Thyroid gland (tissue), 4 donors: ENCODE measurements at regions not wholly inside any gene's neighbourhood (a gene's known extent, or its start where the extent isn't known, plus 50 kb on each side); places are given as distances from the start of the nearest gene placed in this dataset.

Source experiments
- CTCF ChIP-seq, 6 experiments: fragments of 200-600 bp in 3 of 6; fragments of 450-650 bp in 3 of 6; sonication (generic) in 3 of 6; IDR thresholded peaks; one replicate each; pipeline ENCODE4 v1.5.1; 2016 to 2019; ENCODE audit warnings: antibody characterized with exemption in 6 of 6, mild to moderate bottlenecking in 2 of 6, inconsistent platforms in 1 of 6, moderate library complexity in 1 of 6
- POLR2A ChIP-seq, 2 donors: fragments of 450-650 bp; IDR thresholded peaks; one replicate each; pipeline ENCODE4 v1.6.1; 2017; ENCODE audit warnings: antibody characterized with exemption in 2 of 2, mild to moderate bottlenecking in 2 of 2, moderate library complexity in 1 of 2

DNA sequence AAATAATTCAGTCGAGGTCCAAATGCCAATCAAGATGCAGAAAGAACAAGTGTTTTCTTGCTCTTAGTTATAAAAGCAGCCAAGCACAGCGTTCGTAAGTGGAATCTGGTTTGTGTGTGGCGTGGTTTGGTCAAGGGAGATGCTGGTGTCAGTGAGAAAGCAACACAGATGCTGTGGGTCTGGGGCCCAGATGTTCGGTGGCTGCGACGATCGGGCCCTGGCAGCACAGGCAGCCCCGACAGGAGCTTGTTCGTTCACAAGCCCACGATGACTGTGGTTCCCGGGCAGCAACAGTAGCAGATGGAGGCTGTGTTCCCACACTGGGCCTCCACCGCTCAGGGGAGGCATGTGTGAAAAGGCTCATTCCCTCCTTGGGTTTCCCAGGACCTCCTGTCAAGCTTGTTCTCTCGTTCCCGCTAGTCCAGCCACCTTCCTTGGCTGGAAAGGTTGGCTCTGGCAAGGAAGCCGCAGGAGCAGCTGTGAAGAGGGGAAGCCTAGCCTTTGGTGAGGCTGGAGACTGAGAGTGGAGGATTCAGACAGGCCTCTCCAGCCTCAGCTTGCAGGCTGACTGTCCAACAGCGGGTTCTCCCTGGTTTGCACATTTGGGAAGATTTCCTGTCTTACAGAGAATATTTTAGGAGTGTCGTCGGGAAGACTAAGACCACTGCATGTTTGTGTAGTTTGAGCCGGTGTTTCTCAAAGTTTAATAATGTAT is 304.7 kb downstream of the QKI start:
- no peak for TF ChIP-seq CTCF (IDR thresholded peaks at IDR 0.05)
- no peak for TF ChIP-seq POLR2A (IDR thresholded peaks at IDR 0.05)
